ENCODE measurements at regions not wholly inside any gene's neighbourhood (a gene's known extent, or its start where the extent isn't known, plus 50 kb on each side); places are given as distances from the start of the nearest gene placed in this dataset.
"Not testable (repeated sequence)": the region's sequence is repeated elsewhere in the genome, so short reads cannot be mapped to it uniquely, and the experiment has no call there.

DNA sequence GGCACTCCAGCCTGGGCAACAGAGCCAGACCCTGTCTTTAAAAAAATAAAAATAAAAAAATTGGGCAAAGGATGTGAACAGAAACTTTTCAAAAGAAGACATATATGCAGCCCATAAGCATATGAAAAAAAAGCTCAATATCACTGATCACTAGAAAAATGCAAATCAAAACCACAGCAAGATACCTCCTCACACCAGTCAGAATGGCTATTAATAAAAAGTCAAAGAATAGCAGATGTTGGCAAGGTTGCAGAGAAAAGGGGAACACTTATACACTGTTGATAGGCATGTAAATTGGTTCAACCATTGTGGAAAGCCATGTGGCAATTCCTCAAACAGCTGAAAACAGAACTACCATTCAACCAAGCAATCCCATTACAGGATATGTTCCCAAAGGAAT, 204.1 kb upstream of the SRD5A2 start:
- TF ChIP-seq POLR2A (IDR thresholded peaks at IDR 0.05), result no peak
- TF ChIP-seq, protein P1, sequence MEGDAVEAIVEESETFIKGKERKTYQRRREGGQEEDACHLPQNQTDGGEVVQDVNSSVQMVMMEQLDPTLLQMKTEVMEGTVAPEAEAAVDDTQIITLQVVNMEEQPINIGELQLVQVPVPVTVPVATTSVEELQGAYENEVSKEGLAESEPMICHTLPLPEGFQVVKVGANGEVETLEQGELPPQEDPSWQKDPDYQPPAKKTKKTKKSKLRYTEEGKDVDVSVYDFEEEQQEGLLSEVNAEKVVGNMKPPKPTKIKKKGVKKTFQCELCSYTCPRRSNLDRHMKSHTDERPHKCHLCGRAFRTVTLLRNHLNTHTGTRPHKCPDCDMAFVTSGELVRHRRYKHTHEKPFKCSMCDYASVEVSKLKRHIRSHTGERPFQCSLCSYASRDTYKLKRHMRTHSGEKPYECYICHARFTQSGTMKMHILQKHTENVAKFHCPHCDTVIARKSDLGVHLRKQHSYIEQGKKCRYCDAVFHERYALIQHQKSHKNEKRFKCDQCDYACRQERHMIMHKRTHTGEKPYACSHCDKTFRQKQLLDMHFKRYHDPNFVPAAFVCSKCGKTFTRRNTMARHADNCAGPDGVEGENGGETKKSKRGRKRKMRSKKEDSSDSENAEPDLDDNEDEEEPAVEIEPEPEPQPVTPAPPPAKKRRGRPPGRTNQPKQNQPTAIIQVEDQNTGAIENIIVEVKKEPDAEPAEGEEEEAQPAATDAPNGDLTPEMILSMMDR (IDR thresholded peaks at IDR 0.05), result no peak
- H3K27me3 ChIP-seq, result no peaks in the 10 kb centered on the region
- H3K9me3 ChIP-seq, result no peaks in the 10 kb centered on the region
- no peaks in the 10 kb centered on the region for H3K36me3 ChIP-seq (ENCODE audit: low read depth, missing control alignments)
- intact Hi-C loops (cut with DNase I; ENCODE audit: low total_unique reads), result no loop called here
- no peak overlapping the region for H3K4me3 ChIP-seq
- no peaks in the 10 kb centered on the region for H3K4me1 ChIP-seq
- H3K27ac ChIP-seq, result no peak overlapping the region
- no peak for DNase-seq

DNA sequence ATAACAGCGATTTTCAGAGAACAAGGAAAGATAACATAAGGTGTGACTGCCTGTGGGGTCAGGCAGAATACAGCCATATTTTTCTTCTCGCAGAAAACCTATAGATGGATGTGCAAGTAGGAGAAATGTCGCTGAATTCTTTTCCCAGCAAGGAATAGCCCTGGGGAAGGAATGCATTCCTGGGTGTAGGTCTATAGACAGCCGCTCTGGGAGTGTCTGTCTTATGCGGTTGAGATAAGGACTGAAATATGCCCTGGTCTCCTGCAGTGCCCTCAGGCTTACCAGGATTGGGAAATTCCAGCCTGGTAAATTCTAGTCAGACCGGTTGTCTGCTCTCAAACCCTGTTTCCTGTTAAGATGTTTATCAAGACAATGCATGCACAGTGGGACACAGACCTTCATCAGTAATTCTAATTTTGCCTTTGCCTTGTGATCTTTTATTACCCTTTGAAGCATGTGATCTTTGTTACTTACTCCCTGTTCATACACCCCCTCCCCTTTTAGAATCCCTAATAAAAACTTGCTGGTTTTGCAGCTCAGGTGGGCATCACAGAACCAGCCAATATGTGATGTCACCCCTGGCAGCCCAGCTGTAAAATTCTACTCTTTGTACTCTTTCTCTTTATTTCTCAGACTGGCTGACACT, 202.8 kb upstream of the SRD5A2 start:
- intact Hi-C loops (cut with DNase I; ENCODE audit: low total_unique reads); H3K27ac ChIP-seq; H3K27me3 ChIP-seq; H3K9me3 ChIP-seq; H3K36me3 ChIP-seq (ENCODE audit: low read depth, missing control alignments); DNase-seq; H3K4me3 ChIP-seq; H3K4me1 ChIP-seq: not testable (repeated sequence)
- WGBS, 2 donors, result 85 to 86% methylated on average over 6 of the region's 6 CpGs

DNA sequence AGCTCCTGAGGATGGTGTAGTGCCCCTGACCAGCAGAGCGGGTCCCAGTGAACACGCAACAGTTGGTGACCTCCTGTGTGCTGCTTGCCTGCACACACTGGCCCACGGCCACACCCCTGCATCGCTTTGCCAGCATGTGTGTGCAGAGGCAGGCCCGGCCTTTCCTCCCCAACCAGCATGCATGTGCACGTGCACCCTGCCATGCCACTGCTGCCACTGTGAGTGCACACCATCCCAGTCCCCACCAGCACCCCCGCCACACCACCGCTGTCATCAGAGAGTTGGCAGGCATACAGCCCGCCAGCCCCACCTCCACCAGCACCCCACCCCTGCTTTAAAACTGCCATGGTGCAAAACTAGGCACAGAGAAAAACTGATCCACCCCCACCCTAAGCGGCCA, 197.4 kb upstream of the SRD5A2 start:
- Histone ChIP-seq H3K27ac (no peak overlapping the region), H3K36me3 (ENCODE audit: low read depth, missing control alignments) (no peaks in the 10 kb centered on the region), H3K4me1 (no peaks in the 10 kb centered on the region), H3K4me3 (no peak overlapping the region), H3K27me3 (no peaks in the 10 kb centered on the region), H3K9me3 (no peaks in the 10 kb centered on the region)
- TF ChIP-seq POLR2A (IDR thresholded peaks at IDR 0.05), result no peak
- TF ChIP-seq, protein P1 (IDR thresholded peaks at IDR 0.05), result no peak
- no peak for DNase-seq
- WGBS, 2 donors, result 94 to 100% methylated on average over 4 to 9 of the region's 10 CpGs
- intact Hi-C loops (cut with DNase I; ENCODE audit: low total_unique reads), result no loop called here

DNA sequence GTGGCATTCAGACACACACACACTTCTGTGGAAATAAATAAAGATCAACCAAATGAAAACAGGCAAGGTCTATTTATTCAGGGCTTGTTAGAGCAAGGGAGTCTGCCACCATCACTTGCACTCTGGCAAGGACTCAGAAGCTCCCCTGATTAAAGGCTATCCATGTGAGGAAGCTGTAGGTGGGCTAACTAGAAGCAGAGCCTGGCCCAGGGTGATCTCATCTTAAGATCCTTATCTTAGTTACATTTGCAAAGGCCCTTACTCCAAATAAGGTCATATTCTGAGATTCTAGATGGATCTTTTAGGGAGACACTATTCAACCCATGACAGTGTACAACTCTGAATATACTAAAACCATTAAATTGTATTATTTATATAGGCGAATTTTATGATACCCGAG, 190.0 kb upstream of the SRD5A2 start:
- no peak for TF ChIP-seq POLR2A (IDR thresholded peaks at IDR 0.05)
- TF ChIP-seq, protein P1 (IDR thresholded peaks at IDR 0.05), result no peak
- WGBS, 2 donors, result 86 to 93% methylated on average over 2 of the region's 2 CpGs
- Histone ChIP-seq H3K9me3 (no peaks in the 10 kb centered on the region), H3K27me3 (no peaks in the 10 kb centered on the region), H3K4me3 (no peak overlapping the region), H3K27ac (no peak overlapping the region), H3K36me3 (ENCODE audit: low read depth, missing control alignments) (no peaks in the 10 kb centered on the region), H3K4me1 (no peaks in the 10 kb centered on the region)
- intact Hi-C loops (cut with DNase I; ENCODE audit: low total_unique reads), result no loop called here
- DNase-seq, result no peak

DNA sequence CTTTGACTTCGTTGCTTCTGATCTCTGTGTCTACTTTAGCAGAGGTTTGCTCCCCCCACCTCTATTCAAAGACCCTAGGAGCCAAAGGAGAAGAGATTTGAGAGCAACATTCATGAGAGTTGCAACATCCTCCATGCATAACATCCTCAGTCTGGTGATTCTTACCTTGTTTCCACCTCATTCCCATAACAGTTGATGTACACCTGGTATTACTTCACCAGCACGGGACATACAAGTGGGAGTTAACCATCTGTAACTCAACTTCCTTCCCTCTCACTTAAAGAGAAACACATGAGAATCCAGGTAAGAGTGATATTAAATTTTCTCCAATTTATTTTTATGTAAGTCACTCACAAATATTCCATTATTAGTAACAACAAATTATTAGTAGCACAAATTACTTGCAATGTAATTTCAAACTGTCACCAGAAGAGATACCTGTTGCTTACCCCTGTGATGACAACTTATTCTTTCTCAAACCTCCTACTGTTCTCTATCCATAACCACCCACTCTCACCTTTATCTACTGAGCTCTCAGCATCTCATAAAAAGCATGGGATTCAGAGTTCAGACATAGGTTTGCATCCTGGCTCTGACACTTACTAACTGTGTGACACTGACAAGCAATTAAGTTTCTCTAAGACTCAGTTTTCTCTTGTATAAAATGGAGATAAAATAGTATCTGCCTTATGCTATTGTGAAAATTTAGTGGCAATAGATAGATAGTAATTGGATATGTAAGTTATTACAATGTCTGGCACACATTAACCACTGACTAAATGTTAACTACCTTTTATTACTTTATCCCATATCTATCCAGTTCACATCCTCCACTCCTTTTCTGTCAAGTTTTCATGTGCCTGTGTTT, 184.6 kb upstream of the SRD5A2 start:
- H3K9me3 ChIP-seq, result no peaks in the 10 kb centered on the region
- DNase-seq, result no peak
- no peak overlapping the region for H3K4me3 ChIP-seq
- H3K27ac ChIP-seq, result no peak overlapping the region
- TF ChIP-seq, protein P1 (IDR thresholded peaks at IDR 0.05), result no peak
- TF ChIP-seq POLR2A (IDR thresholded peaks at IDR 0.05), result no peak
- H3K36me3 ChIP-seq (ENCODE audit: low read depth, missing control alignments), result no peaks in the 10 kb centered on the region
- no peaks in the 10 kb centered on the region for H3K27me3 ChIP-seq
- H3K4me1 ChIP-seq, result no peaks in the 10 kb centered on the region
- WGBS, 2 donors, result 58 to 65% methylated on average over 2 of the region's 2 CpGs
- intact Hi-C loops (cut with DNase I; ENCODE audit: low total_unique reads), result no loop called here

Measured in testis (tissue), 2 donors.